Urothelium cell line (cell line): ENCODE measurements at regions not wholly inside any gene's neighbourhood (a gene's known extent, or its start where the extent isn't known, plus 50 kb on each side); places are given as distances from the start of the nearest gene placed in this dataset.

Source experiments
- DNase-seq: peaks from one replicate; pipeline ENCODE4 v3.0.0; 2011; ENCODE audit warnings: low spot score, mixed read lengths
- FAIRE-seq: peaks from 2 replicates; lab custom pipeline; 2011; peaks lifted over from hg19 to GRCh38; lab: Jason Lieb, UNC

- DNase-seq (no peak), FAIRE-seq (no peak)
Measured at GRCh38 chr3:84439476-84439875, 519.3 kb upstream of the CADM2 start.

- FAIRE-seq (no peak), DNase-seq (no peak)
Measured at GRCh38 chr3:84440291-84440690, 518.5 kb upstream of the CADM2 start.

GRCh38 chr3:84442533-84442932 lies 516.3 kb upstream of the CADM2 start:
- FAIRE-seq (no peak), DNase-seq (no peak)

GRCh38 chr3:84444726-84445521 lies 513.9 kb upstream of the CADM2 start:
- DNase-seq (no peak), FAIRE-seq (no peak)

- DNase-seq: no peak
- FAIRE-seq: no peak
Measured at GRCh38 chr3:84487296-84487695, 471.5 kb upstream of the CADM2 start.

GRCh38 chr3:84504761-84505160 lies 454.0 kb upstream of the CADM2 start:
- FAIRE-seq: no peak
- no peak for DNase-seq

- DNase-seq (no peak), FAIRE-seq (no peak)
Measured at GRCh38 chr3:84510007-84510406, 448.8 kb upstream of the CADM2 start.

- FAIRE-seq (no peak), DNase-seq (no peak)
Measured at GRCh38 chr3:84522893-84523292, 435.9 kb upstream of the CADM2 start.

- FAIRE-seq: no peak
Measured at GRCh38 chr3:84536916-84537315, 421.9 kb upstream of the CADM2 start.

GRCh38 chr3:84538597-84538996 lies 420.2 kb upstream of the CADM2 start:
- no peak for FAIRE-seq

More at GRCh38 chr3:84536916-84537315, 421.9 kb upstream of the CADM2 start:
- DNase-seq: no peak

GRCh38 chr3:84547207-84547606 lies 411.6 kb upstream of the CADM2 start:
- FAIRE-seq: no peak
- no peak for DNase-seq

More at GRCh38 chr3:84538597-84538996, 420.2 kb upstream of the CADM2 start:
- DNase-seq: no peak

GRCh38 chr3:84547971-84548970 lies 410.5 kb upstream of the CADM2 start:
- DNase-seq (peak; percentile 42), FAIRE-seq (no peak)

GRCh38 chr3:84555629-84556028 lies 403.2 kb upstream of the CADM2 start:
- no peak for FAIRE-seq

GRCh38 chr3:84566256-84566655 lies 392.5 kb upstream of the CADM2 start:
- no peak for FAIRE-seq
- DNase-seq: no peak

More at GRCh38 chr3:84555629-84556028, 403.2 kb upstream of the CADM2 start:
- no peak for DNase-seq

- DNase-seq (no peak), FAIRE-seq (no peak)
Measured at GRCh38 chr3:84567796-84568195, 391.0 kb upstream of the CADM2 start.

GRCh38 chr3:84573962-84574361 lies 384.8 kb upstream of the CADM2 start:
- DNase-seq (no peak), FAIRE-seq (no peak)

GRCh38 chr3:84586427-84586826 lies 372.4 kb upstream of the CADM2 start:
- FAIRE-seq (no peak), DNase-seq (no peak)

- DNase-seq (no peak), FAIRE-seq (no peak)
Measured at GRCh38 chr3:84600703-84601225, 358.0 kb upstream of the CADM2 start.

GRCh38 chr3:84601303-84601702 lies 357.5 kb upstream of the CADM2 start:
- FAIRE-seq (no peak), DNase-seq (no peak)

- no peak for FAIRE-seq
- no peak for DNase-seq
Measured at GRCh38 chr3:84621823-84622222, 337.0 kb upstream of the CADM2 start.

- DNase-seq: no peak
- no peak for FAIRE-seq
Measured at GRCh38 chr3:84634668-84635067, 324.1 kb upstream of the CADM2 start.
